ENCODE measurements at regions not wholly inside any gene's neighbourhood (a gene's known extent, or its start where the extent isn't known, plus 50 kb on each side); places are given as distances from the start of the nearest gene placed in this dataset.

DNA sequence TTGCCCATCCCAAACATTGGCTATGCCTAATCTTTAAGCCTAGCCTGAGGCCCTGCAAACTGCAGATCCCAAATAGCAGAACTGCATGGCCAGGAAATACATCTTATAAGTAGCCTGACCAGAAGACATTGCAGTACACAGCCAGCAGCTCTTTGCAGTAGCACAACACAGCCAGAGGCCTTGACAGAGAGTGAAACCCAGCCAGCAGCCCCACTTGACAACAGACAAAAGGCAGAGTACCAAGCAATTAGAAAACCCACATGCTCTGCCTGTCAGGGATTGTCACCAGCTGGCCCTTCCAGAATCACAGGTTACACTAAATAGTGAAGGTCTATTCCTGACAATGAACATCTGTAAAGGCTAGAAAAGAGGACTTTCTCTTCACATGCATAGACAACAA lies 242.8 kb upstream of the TMEM72 start:
- TF ChIP-seq CTCF (IDR thresholded peaks at IDR 0.05): no peak
- H3K36me3 Mint-ChIP-seq: no peaks in the 10 kb centered on the region
- H4K20me1 ChIP-seq (ENCODE audit: insufficient read depth, low read length): no peaks in the 10 kb centered on the region
- no peak overlapping the region for H3K27ac ChIP-seq (ENCODE audit: low read depth in 1 of 2, low read length in 2 of 2)
- peaks cover 2 to 7% (median 6%) of the 10 kb centered on the region in 3 donors for H3K27me3 Mint-ChIP-seq (ENCODE audit: low read depth in 3 of 3)
- no peak for DNase-seq
- no peak overlapping the region for H2AFZ ChIP-seq (ENCODE audit: insufficient read depth, low read depth, low read length, poor library complexity, severe bottlenecking)
- H3K27ac Mint-ChIP-seq: no peak overlapping the region
- H3K9me3 Mint-ChIP-seq: peaks cover 3 to 16% (median 10%) of the 10 kb centered on the region in 7 donors
- no peak overlapping the region for H3K4me2 ChIP-seq (replicated peaks; ENCODE audit: extremely low read depth, low read length, poor library complexity, severe bottlenecking)
- no peak overlapping the region for H3K9ac ChIP-seq (ENCODE audit: insufficient read depth, low read length, poor library complexity, severe bottlenecking)
- no peak overlapping the region for H3K4me3 Mint-ChIP-seq
- H3K36me3 ChIP-seq (replicated peaks in 1 of 2; ENCODE audit: control insufficient read depth in 1 of 2, insufficient read depth in 2 of 2, low read length in 2 of 2): no peaks in the 10 kb centered on the region
- H3K4me1 Mint-ChIP-seq: no peaks in the 10 kb centered on the region
- intact Hi-C loops (cut with micrococcal nuclease): no loop called here
- no peak overlapping the region for H3K4me3 ChIP-seq (replicated peaks in 1 of 3; ENCODE audit: low read depth in 2 of 3, low read length in 3 of 3)
- H3K27me3 ChIP-seq (ENCODE audit: control insufficient read depth in 2 of 2, insufficient read depth in 2 of 2, low read length in 2 of 2): no peaks in the 10 kb centered on the region
- H3K79me2 ChIP-seq (ENCODE audit: insufficient read depth, low read length): no peaks in the 10 kb centered on the region
- H3K4me1 ChIP-seq (ENCODE audit: control insufficient read depth in 1 of 2, insufficient read depth in 2 of 2, low read length in 2 of 2): no peaks in the 10 kb centered on the region
- H3K9me3 ChIP-seq (replicated peaks in 1 of 2; ENCODE audit: control insufficient read depth in 1 of 2, insufficient read depth in 1 of 2, low read length in 2 of 2): peaks cover 0 to 21% of the 10 kb centered on the region in 2 donors

DNA sequence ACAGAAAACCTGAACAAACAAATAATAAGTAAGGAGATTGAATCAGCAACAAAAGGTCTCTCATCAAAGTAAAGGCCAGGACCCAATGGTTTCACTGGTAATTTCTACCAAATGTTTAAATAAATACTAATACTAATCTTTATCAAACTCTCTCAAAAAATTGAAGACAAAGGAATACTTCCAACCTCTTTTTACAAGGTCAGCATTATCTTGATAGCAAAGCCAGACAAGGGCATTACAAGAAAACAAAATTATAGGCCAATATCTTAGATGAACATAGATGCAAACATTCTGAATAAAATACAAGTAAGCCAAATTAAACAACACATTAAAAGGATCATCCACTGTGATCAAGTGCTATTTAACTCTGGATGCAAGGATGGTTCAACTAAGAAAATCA lies 239.8 kb upstream of the TMEM72 start:
- no peaks in the 10 kb centered on the region for H3K4me1 Mint-ChIP-seq
- H3K9ac ChIP-seq (ENCODE audit: insufficient read depth, low read length, poor library complexity, severe bottlenecking): no peak overlapping the region
- peaks cover 3 to 5% (median 4%) of the 10 kb centered on the region in 3 donors for H3K27me3 Mint-ChIP-seq (ENCODE audit: low read depth in 3 of 3)
- H3K27ac ChIP-seq (ENCODE audit: low read depth in 1 of 2, low read length in 2 of 2): no peak overlapping the region
- H4K20me1 ChIP-seq (ENCODE audit: insufficient read depth, low read length): no peaks in the 10 kb centered on the region
- H3K4me3 ChIP-seq (replicated peaks in 1 of 3; ENCODE audit: low read depth in 2 of 3, low read length in 3 of 3): no peak overlapping the region
- no peak overlapping the region for H2AFZ ChIP-seq (ENCODE audit: insufficient read depth, low read depth, low read length, poor library complexity, severe bottlenecking)
- no peaks in the 10 kb centered on the region for H3K36me3 ChIP-seq (replicated peaks in 1 of 2; ENCODE audit: control insufficient read depth in 1 of 2, insufficient read depth in 2 of 2, low read length in 2 of 2)
- H3K79me2 ChIP-seq (ENCODE audit: insufficient read depth, low read length): no peaks in the 10 kb centered on the region
- H3K9me3 Mint-ChIP-seq: peaks cover 3 to 19% (median 12%) of the 10 kb centered on the region in 7 donors
- no peak for DNase-seq
- peaks cover 0 to 21% of the 10 kb centered on the region in 2 donors for H3K9me3 ChIP-seq (replicated peaks in 1 of 2; ENCODE audit: control insufficient read depth in 1 of 2, insufficient read depth in 1 of 2, low read length in 2 of 2)
- no peak overlapping the region for H3K27ac Mint-ChIP-seq
- no peaks in the 10 kb centered on the region for H3K36me3 Mint-ChIP-seq
- H3K4me3 Mint-ChIP-seq: no peak overlapping the region
- no peak for TF ChIP-seq CTCF (IDR thresholded peaks at IDR 0.05)
- H3K4me1 ChIP-seq (ENCODE audit: control insufficient read depth in 1 of 2, insufficient read depth in 2 of 2, low read length in 2 of 2): no peaks in the 10 kb centered on the region
- H3K27me3 ChIP-seq (ENCODE audit: control insufficient read depth in 2 of 2, insufficient read depth in 2 of 2, low read length in 2 of 2): no peaks in the 10 kb centered on the region
- no peak overlapping the region for H3K4me2 ChIP-seq (replicated peaks; ENCODE audit: extremely low read depth, low read length, poor library complexity, severe bottlenecking)
- intact Hi-C loops (cut with micrococcal nuclease): no loop called here

Data from CD14-positive monocyte (primary cell).